ENCODE measurements at regions not wholly inside any gene's neighbourhood (a gene's known extent, or its start where the extent isn't known, plus 50 kb on each side); places are given as distances from the start of the nearest gene placed in this dataset.

GRCh38 chr19:34067861-34068271 lies 104.4 kb upstream of the LSM14A start:
- TF ChIP-seq CTCF (conservative IDR thresholded peaks at IDR 0.05; ENCODE audit: low read length) (no peak), EZH2phosphoT487 (IDR thresholded peaks at IDR 0.05; ENCODE audit: borderline replicate concordance) (no peak)
